WI38 (cell line): ENCODE measurements at regions not wholly inside any gene's neighbourhood (a gene's known extent, or its start where the extent isn't known, plus 50 kb on each side); places are given as distances from the start of the nearest gene placed in this dataset.

ENCODE experiments used
- H3K4me3 ChIP-seq: 2 replicates; pipeline ENCODE4 v1.5.1; 2011; ENCODE audit warnings: low read depth, mild to moderate bottlenecking, control low read depth, low read length
- TF ChIP-seq, protein P1 (sequence below): IDR thresholded peaks from 2 replicates; pipeline ENCODE4 v1.5.1; 2012; ENCODE audit warnings: low read depth, mild to moderate bottlenecking, control low read depth, low read length

DNA sequence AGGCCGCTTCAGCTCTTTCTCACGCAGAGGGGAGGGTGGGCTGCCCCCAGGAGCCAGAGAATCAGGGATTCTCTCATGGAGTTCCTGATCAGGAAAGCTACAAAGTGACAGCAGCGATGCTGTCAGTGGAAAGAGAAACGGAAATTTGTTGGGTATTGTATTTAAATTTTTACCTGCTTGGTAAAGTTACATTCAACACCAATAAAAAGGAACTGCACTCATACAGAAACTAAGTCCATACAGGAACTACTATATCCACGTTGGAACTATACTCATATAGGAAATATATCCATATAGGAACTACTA, 325.5 kb upstream of the IRX4 start:
- TF ChIP-seq, protein P1, sequence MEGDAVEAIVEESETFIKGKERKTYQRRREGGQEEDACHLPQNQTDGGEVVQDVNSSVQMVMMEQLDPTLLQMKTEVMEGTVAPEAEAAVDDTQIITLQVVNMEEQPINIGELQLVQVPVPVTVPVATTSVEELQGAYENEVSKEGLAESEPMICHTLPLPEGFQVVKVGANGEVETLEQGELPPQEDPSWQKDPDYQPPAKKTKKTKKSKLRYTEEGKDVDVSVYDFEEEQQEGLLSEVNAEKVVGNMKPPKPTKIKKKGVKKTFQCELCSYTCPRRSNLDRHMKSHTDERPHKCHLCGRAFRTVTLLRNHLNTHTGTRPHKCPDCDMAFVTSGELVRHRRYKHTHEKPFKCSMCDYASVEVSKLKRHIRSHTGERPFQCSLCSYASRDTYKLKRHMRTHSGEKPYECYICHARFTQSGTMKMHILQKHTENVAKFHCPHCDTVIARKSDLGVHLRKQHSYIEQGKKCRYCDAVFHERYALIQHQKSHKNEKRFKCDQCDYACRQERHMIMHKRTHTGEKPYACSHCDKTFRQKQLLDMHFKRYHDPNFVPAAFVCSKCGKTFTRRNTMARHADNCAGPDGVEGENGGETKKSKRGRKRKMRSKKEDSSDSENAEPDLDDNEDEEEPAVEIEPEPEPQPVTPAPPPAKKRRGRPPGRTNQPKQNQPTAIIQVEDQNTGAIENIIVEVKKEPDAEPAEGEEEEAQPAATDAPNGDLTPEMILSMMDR, result no peak
- no peak overlapping the region for H3K4me3 ChIP-seq

DNA sequence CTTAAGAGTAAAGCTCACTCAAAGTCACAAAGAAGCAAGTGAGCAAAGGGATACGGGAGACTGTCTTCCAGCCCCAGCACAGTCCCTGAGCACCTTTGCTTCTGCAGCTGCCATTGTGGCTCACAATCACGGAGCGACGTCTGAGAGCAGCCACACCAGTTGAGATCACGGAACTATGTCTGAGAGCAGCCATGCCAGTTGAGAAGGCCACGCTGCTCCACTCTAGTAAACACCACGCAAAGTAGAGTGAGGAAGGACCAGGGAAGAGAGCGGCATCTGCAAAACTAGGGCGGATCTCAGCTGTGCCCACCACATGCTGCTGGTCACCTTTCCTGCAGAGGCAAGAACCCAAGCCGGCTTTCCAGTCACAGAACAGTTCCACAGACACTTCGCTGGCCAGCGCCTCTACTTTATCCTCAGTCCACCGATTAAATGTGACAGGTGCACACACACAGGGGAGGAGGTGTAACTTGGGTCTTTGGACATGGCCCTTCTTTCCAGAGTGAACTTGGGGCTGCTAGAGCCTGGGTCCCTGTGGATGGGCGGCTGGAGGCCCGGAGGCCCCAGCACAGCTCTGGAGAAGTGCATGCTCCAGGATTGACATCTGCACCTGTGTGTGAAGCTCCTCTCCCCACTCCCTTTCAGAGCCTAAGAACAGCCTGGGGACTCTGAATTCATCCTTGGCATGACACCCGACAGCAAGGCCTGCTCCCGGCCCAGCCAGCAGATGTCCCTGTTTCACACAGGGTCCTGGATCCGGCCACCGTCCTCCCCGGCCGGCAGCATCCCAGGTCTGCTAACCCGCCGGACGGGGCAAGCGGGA, 324.9 kb upstream of the IRX4 start:
- TF ChIP-seq, protein P1, result no peak

DNA sequence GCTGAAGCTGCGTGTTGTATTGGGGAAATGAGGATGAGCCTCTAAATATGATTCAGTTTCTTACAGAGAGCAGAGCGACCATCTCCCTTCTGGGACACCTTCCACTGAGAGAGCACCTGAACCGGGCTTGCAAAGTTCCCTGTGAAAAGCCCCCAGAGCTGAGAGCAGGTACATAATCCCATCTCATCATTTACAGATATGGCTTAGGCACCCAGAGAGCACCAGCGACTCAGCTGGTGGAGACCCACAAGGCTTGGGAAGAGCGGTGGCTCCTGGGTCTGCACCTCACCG, 324.3 kb upstream of the IRX4 start:
- TF ChIP-seq, protein P1, result no peak
- no peak overlapping the region for H3K4me3 ChIP-seq

More for the DNA sequence above, 324.9 kb upstream of the IRX4 start:
- H3K4me3 ChIP-seq, result no peak overlapping the region

DNA sequence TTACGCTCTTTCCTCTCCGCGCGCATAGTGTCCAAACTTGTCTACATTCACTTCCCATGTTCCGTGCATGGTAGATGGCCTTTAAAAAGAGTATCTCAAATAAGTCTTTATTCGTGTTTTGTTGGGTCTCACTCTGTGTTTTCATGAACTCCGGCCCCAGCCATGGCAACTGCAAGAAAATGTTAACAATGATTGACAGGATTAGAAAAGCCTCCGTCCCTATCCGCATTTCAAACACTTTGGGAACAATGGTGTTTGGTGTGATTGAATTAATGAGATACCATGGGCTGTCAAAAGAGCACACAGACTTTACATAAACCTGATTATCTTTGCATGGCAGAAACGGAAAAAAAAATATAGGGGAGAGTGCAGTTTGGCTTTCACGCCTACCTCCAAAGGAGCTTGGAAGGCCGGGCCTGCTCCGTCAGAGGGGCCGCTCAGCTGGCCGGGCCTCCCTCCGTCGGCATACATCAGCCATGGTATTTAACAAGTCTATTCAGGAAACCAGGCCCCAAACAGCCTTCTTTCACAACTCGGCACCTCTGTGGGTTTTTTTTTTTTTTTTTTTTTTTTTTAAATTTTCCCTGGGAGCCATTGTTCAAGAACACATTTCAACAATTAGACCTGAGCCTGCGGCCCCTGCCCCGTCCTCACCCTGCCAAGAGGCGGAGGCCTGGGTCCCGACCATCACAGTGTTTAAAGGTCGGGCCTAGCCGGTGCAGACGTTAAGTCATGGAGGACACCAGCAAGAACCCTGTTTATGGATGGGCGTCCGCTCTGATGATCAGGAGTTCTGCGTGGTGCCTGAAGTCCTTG, 323.8 kb upstream of the IRX4 start:
- H3K4me3 ChIP-seq, result no peak overlapping the region
- TF ChIP-seq, protein P1, result no peak

DNA sequence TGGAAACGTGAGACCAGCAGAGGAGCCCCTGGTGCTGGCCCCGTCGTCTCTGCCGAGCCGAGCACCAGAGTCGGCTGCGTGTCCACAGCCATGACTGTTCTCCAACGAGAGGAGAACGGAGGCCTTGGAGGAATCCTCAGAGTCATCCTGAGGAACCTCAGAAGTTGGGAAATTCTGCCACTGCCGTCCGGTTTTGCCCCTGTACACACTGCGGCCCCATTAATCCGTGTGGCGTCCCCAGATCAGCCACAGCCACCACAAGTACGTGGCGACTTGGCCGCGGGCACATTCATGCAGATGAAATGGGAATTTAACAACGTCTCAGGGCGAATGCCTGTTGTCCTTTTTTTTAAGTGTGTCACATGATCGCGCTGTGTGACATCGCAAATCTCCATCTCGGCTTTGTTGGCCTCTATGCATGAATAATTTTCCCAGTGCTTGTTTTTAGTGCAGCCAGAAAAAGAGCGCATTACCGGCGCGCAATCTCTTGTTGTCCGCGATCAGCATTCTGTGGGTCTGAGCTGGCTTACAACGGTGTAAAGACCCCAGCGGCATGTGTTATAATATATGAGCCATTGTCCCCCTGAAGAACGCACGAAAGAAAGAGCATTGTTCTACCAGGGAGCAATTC, 323.0 kb upstream of the IRX4 start:
- H3K4me3 ChIP-seq, result no peak overlapping the region
- TF ChIP-seq, protein P1, result no peak

DNA sequence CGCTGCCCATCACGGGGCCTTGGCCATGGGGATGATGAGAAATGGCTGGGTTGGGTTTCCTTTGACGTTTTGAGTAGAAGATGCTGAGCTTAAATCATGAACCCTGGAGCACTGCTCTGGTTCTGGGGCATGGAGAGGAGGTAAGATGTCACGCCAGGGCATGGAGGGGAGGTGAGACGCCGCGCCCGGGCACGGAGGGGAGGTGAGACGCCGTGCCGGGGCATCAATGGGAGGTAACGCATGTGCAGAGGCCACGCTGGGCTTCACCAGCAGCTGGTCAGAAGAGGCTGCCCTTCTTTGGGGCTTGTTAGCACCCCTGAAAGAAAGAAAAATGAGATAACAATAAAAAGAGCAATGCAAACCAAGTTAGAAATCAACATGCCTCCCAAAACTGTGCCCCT, 322.5 kb upstream of the IRX4 start:
- TF ChIP-seq, protein P1, result no peak
- H3K4me3 ChIP-seq, result no peak overlapping the region
